C4-2B (cell line): ENCODE measurements at regions not wholly inside any gene's neighbourhood (a gene's known extent, or its start where the extent isn't known, plus 50 kb on each side); places are given as distances from the start of the nearest gene placed in this dataset.

ENCODE experiments used
- H3K27ac ChIP-seq: fragments of 450-650 bp; 2 replicates; pipeline ENCODE4 v1.5.1; 2017
- CTCF ChIP-seq: fragments of 450-650 bp; conservative IDR thresholded peaks from 2 replicates; pipeline ENCODE4 v1.5.1; 2017; ENCODE audit warnings: mild to moderate bottlenecking
- ZFX ChIP-seq: fragments of 450-650 bp; IDR thresholded peaks from 2 replicates; pipeline ENCODE4 v1.6.1; 2017

- TF ChIP-seq ZFX, result no peak
- TF ChIP-seq CTCF, result no peak
- H3K27ac ChIP-seq, result no peak overlapping the region
Observed at GRCh38 chr22:48250937-48251530, 1488.6 kb downstream of the TBC1D22A start.

- H3K27ac ChIP-seq, result no peak overlapping the region
- TF ChIP-seq CTCF, result no peak
- TF ChIP-seq ZFX, result no peak
Observed at GRCh38 chr22:48250286-48250895, 1487.9 kb downstream of the TBC1D22A start.

DNA sequence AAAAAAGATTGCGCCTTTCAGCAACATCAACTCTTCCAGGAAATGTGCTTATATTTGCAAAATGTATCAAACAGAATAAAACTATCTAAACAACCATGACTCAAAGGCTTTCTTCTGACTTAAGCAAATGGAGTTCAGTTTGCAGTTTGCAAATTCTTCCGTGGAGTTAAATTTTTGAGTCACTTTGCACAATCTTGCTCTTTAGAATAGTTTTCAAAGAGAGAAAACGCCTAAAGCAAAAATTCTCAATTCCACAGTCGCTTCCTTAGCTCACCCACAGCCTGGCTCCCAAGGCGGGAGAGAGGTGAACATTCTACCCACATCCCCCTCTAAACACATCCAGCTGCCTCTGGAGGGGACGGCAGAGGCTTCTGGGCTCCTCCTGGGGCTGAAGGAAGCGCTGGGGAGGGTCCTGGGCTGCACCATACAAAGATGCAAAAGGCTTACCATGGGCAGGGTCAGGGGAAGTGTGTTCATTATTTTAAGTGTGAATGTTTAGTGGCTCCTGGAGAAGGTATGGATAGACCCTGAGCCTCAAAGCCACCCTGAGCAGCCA lies 1487.3 kb downstream of the TBC1D22A start:
- TF ChIP-seq ZFX (no peak), CTCF (no peak)
- no peak overlapping the region for H3K27ac ChIP-seq

DNA sequence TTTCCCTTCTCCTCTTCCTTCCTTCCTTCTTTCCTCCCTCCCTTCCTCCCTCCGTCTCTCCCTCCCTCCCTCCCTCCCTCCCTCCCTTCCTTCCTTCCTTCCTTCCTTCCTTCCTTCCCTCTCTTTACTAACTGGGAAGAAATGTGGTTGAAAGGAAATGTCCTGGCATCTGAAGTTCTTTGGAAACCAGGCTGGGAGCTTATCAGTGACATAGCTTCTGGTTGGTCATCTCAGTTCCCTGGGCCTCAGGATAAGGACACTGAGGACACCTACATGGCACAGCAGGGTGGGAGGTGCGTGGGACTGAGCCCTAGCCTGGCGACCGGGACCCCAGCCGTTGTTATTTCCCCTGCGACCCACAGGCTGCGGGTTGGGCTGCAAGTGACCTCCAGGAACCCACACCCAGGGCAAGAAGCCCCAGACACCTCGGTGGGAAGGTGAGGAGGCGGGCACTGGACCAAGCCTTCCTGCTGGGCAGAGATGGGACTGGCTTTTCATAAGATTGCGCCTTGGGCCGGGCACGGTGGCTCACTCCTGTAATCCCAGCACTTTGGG lies 1486.5 kb downstream of the TBC1D22A start:
- no peak for TF ChIP-seq CTCF

GRCh38 chr22:48247829-48248228 lies 1485.4 kb downstream of the TBC1D22A start:
- TF ChIP-seq CTCF, result no peak
- TF ChIP-seq ZFX, result no peak

More for the DNA sequence above, 1486.5 kb downstream of the TBC1D22A start:
- H3K27ac ChIP-seq, result no peak overlapping the region

DNA sequence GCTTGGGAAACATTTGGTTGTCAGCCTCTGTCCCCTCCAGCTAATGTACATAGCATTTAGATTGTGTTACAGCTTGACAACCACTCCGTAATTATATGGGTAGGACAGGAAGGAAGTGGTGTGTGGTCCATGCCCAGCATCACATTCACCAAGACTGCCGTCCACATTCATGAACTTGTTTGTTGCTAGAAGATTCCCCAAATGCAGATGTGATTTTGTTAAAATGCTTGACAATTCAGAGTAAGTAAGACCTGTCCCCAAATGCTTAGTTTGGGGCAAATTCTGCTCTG lies 1482.7 kb downstream of the TBC1D22A start:
- H3K27ac ChIP-seq, result no peak overlapping the region
- TF ChIP-seq ZFX (no peak), CTCF (no peak)

More at GRCh38 chr22:48247829-48248228, 1485.4 kb downstream of the TBC1D22A start:
- H3K27ac ChIP-seq, result no peak overlapping the region

DNA sequence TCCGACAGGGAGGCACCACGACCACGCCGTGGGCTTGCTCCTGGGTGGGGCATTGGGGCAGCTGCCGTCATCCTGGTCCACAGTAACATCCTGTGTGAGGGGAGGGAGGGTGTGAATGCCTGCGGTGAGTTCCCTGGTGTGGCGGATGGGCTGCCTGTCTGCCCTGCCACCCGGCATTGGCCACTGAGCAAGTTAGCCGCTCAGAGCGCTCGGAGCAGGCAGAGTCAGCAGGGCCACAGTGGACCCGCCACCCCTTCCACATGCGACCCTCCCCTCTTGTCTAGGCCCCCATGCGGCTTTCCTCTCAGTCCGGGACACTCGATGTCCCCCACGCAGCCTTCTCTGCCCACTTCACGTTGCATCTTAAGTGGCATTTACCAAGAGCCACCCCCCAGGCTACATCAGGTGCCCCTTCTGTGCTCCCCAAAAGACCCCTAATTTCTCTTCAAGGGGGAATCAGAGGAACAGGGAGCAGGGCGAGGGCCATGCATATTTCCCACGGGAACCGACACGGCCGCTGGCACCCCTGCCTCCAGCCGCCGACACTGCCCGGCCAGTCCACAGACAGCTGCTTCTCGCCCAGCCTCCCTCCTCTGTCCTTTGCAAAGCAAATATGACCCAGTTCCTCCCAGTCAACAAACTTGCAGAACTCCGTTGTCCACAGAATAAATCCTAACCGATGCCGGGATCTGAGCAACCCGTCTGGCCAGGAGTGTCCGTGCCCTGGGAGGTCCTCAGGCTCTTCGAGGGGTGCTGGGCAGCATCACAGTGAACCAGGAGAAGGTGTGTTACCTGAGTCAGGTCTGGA lies 1482.1 kb downstream of the TBC1D22A start:
- TF ChIP-seq CTCF (no peak), ZFX (no peak)
- no peak overlapping the region for H3K27ac ChIP-seq
